Activated CD8-positive, alpha-beta memory T cell treated with anti-CD3 and anti-CD28 coated beads, Interleukin-2, amount 50 U/mL, for 48 hours (primary cell): ENCODE measurements at regions not wholly inside any gene's neighbourhood (a gene's known extent, or its start where the extent isn't known, plus 50 kb on each side); places are given as distances from the start of the nearest gene placed in this dataset.
"Not testable (repeated sequence)": the region's sequence is repeated elsewhere in the genome, so short reads cannot be mapped to it uniquely, and the experiment has no call there.

Source experiments
- DNase-seq: peaks from one replicate; pipeline ENCODE4 v3.0.0-alpha.2; 2020

DNA sequence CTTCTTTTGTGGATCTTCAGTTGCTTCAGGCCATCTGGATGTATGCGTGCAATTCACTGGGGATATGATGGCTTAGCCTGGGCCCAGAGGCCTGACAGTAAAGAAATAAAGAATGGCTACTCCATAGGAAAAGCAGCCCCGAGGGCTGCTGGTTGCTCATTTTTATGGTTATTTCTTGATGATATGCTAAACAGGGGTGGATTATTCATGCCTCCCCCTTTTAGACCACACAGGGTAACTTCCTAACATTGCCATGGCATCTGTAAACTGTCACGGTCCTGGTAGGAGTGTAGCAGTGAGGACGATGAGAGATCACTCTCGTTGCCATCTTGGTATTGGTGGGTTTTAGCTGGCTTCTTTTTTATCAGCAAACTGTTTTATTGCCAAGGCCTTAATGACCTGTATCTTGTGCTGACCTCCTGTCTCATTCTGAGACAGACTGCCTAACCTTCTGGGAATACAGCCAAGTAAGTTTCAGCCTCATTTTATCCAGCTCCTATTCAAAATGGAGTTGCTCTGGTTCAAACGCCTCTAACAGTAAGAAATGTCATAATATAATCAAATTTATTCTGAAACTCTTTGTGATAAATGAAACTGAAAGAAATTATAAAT lies 60.5 kb downstream of the DSEL start:
- no peak for DNase-seq

- DNase-seq: no peak
Observed at GRCh38 chr18:67453901-67454300, 62.6 kb downstream of the DSEL start.

- no peak for DNase-seq
Observed at GRCh38 chr18:67451960-67452359, 64.6 kb downstream of the DSEL start.

DNA sequence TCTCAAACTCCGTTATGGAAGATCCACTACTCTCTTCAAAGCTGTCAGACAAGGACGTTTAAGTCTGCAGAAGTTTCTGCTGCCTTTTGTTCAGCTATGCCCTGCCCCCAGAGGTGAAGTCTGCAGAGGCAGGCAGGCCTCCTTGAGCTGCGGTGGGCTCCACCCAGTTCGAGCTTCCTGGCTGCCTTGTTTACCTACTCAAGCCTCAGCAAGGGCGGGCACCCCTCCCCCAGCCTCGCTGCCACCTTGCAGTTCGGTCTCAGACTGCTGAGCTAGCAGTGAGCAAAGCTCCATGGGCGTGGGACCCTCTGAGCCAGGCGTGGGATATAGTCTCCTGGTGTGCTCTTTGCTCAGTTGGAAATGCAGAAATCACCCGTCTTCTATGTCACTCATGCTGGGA lies 65.4 kb downstream of the DSEL start:
- not testable (repeated sequence) for DNase-seq

DNA sequence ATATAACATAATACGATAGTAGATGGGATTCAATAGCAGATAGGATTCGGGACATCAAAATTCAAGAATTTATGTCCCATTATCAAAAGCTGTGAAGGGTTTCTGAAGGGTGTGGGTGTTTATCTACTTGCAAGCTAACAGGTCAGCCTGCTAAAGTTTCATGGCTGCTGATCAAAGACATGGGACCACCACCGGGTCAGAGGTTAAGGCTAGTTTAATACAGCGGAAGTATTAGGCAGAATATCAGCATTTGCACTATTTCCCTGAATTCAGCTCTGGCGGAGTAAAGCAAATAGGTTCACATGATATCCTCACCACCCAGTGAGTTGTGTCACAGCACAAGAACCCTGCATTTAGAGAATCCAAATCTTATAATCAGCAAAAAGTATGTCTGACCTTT lies 82.5 kb downstream of the DSEL start:
- DNase-seq: no peak

DNA sequence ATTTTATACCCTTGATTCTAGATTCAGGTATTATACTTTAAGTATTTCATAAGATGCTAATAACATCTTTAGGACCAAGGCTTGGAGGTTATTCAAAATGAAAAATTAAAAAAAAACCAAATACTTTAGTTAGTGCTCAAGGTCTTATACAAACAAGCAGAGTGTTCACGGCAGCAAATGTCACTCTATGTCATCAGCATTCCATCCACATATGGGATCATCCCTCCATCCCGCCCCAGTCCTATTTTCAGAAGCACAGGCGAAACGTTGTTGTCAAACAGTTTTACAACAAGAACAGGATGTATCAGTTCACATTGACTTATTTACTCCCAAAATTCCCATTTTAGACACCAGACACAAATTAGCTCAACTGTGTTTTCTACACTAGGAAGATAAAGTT lies 83.7 kb downstream of the DSEL start:
- DNase-seq: no peak

DNA sequence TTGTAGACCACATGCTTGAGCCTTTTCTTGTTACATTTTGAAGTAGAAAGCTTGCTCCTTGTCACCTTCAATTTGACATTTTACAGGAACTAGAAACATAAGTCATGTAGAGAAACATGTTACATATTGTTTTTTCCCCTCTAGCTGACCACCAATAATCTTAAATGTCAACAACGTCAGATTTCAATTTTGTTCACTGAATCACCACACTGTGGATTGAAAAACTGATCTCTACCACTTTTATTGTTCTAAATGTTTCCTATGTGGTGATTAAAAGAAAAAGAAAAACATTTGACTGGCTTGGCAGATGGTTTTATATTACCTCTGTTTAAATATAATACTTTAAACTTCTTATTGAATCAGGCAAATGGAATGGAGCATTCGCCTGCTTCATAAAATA lies 87.7 kb downstream of the DSEL start:
- no peak for DNase-seq

DNA sequence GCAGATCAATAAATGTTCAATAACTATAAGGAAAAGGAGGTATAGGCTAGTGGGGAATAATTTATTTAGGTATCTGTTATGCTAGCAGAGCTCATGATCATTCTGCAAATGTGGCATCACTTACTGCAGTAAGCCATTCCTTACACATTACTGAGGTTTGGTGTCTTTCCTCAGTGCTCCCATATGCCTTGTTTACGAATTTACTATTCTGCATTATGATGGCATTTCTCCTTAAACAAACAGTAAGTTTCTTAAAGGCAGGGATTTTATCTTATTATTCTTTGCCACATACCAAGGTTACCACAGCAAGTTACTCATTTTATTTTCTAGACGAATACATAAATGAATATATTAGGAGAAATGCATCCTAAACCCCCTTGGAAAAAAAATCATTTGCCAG lies 88.4 kb downstream of the DSEL start:
- DNase-seq: no peak

DNA sequence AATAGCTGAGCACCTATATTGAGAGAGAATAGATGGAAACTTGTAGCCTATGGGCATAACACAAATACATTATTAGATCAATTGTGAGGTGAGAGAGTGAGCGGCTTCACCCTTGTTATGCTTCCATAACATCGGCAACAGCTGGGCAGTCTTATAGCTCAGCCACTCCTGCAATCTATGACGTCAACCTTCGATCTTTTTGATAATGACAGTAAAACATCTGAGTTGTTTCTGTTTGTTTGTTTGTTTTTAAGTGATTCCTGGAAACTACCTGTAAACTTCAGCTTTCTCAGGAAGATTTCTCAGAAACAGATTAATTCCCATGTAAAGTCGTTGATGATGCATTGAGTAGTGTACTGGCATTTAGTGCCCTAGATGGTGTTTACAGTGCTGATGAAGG lies 90.0 kb downstream of the DSEL start:
- DNase-seq: no peak

GRCh38 chr18:67425672-67426071 lies 90.8 kb downstream of the DSEL start:
- DNase-seq: no peak

GRCh38 chr18:67421651-67422050 lies 94.9 kb downstream of the DSEL start:
- no peak for DNase-seq

DNA sequence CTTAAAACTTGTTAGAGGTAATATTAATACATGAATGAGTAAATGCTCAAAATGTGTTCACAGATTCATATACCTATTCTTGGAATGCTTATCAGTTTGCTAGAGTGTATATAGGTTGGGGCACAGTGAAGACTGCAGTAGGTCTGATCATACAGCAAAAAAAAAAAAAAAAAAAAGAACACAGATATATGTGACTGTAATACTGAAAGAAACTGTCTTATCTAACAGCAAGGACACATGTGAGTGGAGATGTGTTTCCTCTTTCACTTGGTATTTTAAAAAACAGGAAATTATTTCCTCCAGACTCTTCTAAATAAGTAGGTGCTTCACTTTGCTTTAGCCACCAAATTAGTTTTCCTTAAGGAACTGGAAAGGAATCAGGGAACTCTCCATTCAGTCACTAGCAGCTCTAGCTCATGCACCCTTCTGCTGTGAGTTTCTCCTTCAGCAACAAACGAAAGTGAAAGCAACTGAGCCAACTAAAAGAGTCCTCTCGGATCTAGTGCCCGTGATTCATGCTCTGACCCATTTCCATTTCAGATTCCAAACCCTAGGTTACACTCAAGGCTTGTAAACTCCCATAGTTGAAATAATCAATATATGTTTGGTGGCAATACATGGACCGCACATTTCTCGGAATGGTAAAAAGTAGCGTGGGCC lies 98.5 kb downstream of the DSEL start:
- no peak for DNase-seq

DNA sequence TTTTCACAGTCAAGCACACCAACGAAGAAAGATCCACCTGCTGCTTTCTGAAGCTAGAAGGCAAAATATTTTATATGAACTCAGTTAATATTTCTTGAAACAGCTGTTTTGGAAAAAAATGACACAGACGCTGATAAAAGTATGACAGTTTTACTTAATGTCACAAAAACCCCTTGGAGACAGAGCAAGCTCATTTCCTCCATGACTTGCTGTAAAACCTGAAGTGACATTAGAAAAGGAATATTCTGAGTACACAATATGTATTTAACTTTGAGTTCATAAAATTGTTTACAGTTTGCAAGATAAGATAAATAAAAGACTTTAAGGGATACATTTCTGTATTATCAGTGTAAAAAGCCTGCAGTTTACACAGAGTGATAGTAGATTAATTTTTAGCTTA lies 105.4 kb downstream of the DSEL start:
- DNase-seq: no peak

DNA sequence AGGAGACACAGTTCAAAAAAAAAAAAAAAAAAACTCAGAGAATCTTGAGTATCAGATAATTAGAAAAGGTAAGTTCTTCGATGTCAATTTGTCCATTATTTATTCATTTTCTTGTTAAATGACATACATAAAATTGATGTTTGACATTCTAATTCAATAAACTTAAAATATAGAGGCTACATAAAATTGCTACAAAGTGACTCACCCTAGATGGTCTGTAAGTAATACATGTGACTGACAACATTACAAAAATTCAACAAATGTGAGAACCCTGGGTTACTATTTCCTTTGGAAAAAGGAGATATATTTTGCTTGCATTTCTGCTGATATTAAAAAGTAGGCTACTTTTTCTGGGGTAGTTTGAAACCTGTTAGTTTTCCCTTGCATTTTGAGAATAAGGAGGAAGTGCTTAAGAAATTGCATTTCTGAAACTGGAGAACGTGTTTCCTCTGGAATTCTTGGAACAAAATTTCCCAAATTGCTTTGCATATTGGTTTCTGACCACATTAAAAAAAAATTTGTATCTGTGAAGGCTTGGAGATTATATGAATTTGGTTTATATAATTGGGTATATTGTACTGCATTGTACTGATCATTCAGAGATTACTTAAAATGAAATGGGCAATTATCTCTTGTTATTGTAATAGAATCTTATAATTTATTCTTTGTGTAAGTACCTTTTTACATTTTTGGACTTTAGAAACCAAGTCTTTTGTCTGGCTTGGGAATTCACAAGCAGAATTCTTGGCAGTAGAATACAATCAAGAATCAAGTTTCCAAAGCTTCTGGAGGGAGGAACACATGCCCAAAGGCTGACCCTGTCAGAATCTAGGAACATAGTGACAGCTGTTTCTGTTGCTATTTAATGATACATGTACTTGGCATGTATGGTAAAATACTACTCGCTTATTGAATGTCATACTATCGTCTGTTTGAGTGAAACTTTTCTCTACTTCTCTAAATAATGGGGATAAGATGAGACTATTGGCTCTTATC lies 106.1 kb downstream of the DSEL start:
- no peak for DNase-seq

DNA sequence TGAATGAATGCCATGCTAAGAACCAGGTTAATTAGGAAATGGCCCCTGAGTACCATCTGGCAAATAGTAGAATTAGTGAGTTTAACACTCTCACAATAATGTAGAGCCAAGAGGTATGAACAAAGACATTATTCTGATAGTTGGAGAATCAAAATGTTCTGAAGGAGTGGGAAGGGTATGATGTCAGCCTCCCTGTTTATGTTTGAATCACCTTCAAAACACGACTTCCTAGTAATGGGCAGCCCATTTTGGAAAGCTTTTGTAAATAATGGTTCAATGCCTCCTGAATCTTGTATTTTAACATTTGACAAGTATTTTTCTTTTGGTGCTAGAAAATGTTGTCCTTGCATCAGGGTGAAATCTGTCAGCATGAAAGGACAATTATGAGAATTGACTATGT lies 108.3 kb downstream of the DSEL start:
- DNase-seq: no peak

GRCh38 chr18:67406714-67407113 lies 109.8 kb downstream of the DSEL start:
- DNase-seq: no peak

DNA sequence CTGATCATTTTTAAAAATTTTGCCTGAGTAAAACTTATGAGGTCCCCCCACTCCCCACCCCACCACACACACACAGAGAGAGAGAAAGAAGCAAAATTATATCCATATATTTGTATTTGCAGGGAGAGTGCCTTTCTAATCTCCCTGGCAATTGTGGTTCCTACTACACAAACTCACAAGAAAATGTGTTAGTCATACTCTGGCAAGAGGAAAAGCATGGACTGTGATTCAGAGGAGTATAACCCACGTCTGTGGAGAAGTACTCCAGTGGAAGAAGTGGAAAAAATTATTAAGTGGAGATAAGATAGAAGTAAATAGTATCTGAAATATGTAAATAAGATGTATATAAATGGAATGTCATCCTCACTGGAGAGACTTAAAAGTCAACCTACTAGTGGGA lies 114.0 kb downstream of the DSEL start:
- no peak for DNase-seq

DNA sequence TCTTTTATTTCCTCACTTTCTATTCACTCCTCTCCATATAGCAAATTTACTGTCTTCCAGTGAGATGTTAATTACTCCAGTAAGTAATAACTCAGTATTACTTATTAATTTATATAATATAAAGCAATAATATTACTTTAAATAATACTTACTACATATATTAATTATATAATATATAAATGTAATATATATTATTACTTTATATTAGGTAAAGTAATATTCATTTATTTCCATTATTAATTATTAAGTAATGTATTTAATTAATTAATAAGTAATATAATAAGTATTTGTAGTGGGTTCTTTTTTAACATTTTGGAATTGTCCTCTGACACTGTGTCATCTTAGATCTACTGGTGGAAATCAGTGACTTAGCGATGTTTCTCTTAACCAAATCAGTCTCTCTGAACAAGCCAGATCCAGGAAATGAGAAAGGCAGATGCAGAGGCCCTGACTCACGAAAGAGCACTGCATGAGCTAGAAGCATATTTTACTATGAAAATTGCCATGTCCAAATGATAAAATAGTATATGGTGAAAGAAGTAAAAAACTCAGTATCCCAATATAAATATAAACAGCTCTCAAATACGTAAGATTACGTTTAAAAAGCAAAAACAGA lies 115.9 kb downstream of the DSEL start:
- DNase-seq: no peak

DNA sequence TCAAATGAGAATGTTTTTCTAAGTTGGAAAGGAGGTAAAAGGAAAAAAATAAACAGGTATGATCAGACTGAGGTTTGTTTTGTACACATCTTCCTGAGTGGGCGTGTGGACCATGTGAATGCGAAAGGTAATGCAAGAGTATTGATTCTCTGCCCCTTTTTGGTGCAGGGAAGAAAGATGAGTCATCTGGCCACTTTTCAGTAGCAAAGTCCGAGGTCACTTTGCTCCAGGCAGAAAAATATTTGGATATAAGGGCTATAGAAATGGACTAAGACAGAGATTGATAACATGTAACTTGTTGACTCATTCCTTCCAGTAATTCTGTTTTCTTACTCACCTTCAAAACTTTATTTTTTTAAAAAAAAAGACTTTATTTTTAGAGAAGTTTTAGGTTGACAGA lies 130.5 kb downstream of the DSEL start:
- no peak for DNase-seq

- DNase-seq: no peak
Observed at GRCh38 chr18:67385455-67385854, 131.1 kb downstream of the DSEL start.

DNA sequence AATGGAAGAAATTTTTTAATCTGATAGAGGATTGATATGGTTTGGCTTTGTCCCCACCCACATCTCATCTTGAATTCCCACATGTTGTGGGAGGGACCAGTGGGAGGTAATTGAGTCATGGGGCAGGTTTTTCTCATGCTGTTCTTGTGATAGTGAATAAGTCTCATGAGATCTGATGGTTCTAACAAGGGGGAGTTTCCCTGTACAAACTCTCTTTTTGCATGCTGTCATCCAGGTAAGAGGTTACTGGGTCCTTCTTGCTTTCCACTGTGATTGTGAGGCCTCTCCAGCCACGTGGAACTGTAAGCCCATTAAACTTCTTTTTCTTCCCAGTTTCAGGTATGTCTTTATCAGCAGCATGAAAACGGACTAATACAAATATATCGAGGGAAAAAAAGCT lies 132.5 kb downstream of the DSEL start:
- DNase-seq: not testable (repeated sequence)

DNA sequence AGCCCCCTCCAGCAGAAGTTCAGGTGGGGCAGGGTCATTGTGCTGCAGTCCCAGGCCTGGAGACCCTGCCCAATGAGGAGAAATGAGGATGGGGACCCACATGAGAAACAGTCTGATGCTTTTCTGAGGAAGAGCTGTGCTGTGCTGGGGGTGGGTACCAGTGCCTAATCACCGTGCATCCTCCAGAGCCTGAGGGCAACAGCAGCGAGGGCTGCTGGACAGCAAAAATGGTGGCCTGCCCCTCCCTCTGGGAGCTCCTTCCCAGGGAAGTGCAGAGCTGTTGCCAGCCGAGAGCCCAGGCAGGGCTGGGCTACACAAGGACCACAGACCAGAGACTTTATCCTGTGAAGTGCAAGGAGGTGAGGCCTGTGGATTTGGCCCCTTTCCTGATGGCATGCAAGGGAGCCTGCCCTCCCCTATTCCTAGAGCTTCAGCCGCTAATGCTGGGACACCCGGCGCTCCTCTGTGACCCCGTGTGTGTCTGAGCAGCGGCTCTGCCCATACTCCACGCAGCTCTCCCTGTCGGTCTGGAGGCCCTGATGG lies 134.8 kb downstream of the DSEL start:
- DNase-seq: no peak

GRCh38 chr18:67380867-67381266 lies 135.7 kb downstream of the DSEL start:
- no peak for DNase-seq
